ENCODE measurements at regions not wholly inside any gene's neighbourhood (a gene's known extent, or its start where the extent isn't known, plus 50 kb on each side); places are given as distances from the start of the nearest gene placed in this dataset.

DNA sequence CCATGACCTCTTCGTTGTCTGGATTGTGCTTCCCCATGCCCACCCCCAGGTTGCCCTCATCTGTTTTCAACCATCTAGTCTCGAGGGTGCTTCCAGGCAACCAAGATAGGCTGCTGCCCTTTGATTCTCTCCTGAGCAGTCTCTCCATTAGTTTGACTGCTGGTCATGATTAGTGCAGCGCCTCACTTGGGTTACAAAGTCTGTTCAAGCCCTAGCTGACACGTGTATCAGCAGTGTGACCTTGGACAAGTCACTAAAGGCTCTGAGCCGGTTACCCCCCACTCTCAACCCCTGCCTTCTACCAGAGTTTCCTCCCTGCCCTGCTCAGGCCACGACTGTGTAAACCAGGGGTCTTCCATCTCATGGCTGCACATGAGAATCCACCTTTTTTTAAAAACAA, 185.3 kb upstream of the PWP1 start:
- TF ChIP-seq REST (IDR thresholded peaks at IDR 0.05; ENCODE audit: unreplicated experiment) = no peak
- TF ChIP-seq EZH2phosphoT487 (IDR thresholded peaks at IDR 0.05; ENCODE audit: unreplicated experiment) = no peak
- TF ChIP-seq, protein P1, sequence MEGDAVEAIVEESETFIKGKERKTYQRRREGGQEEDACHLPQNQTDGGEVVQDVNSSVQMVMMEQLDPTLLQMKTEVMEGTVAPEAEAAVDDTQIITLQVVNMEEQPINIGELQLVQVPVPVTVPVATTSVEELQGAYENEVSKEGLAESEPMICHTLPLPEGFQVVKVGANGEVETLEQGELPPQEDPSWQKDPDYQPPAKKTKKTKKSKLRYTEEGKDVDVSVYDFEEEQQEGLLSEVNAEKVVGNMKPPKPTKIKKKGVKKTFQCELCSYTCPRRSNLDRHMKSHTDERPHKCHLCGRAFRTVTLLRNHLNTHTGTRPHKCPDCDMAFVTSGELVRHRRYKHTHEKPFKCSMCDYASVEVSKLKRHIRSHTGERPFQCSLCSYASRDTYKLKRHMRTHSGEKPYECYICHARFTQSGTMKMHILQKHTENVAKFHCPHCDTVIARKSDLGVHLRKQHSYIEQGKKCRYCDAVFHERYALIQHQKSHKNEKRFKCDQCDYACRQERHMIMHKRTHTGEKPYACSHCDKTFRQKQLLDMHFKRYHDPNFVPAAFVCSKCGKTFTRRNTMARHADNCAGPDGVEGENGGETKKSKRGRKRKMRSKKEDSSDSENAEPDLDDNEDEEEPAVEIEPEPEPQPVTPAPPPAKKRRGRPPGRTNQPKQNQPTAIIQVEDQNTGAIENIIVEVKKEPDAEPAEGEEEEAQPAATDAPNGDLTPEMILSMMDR (conservative IDR thresholded peaks at IDR 0.05; ENCODE audit: low read depth in 2 of 2) = no peak
- TF ChIP-seq NANOG (IDR thresholded peaks at IDR 0.05; ENCODE audit: borderline replicate concordance) = no peak
- TF ChIP-seq EZH2 (IDR thresholded peaks at IDR 0.05; ENCODE audit: low read depth, unreplicated experiment) = no peak
- no peak for TF ChIP-seq POLR2AphosphoS5 (IDR thresholded peaks at IDR 0.05; ENCODE audit: low read depth)

All from GM23338 (cell line).